Loucy (cell line): ENCODE measurements at regions not wholly inside any gene's neighbourhood (a gene's known extent, or its start where the extent isn't known, plus 50 kb on each side); places are given as distances from the start of the nearest gene placed in this dataset.

ENCODE experiments used
- H2AFZ ChIP-seq: fragments of 200-600 bp; sonication (generic); 2 replicates; pipeline ENCODE4 v1.6.0; 2016; ENCODE audit warnings: antibody characterized with exemption, mild to moderate bottlenecking, low read length, moderate library complexity
- H3F3A ChIP-seq: fragments of 200-600 bp; 2 replicates; pipeline ENCODE4 v1.6.0; 2016; ENCODE audit warnings: antibody characterized with exemption, low read depth, mild to moderate bottlenecking
- H3K27me3 ChIP-seq: fragments of 200-600 bp; sonication (generic); 2 replicates; pipeline ENCODE4 v1.6.1; 2014; ENCODE audit warnings: low read length, mild to moderate bottlenecking; ENCODE audit not compliant: insufficient read depth, poor library complexity, severe bottlenecking
- H3K36me3 ChIP-seq: fragments of 200-600 bp; sonication (generic); 2 replicates; pipeline ENCODE4 v1.6.1; 2016; ENCODE audit warnings: low read length; ENCODE audit not compliant: insufficient read depth
- H3K4me1 ChIP-seq: fragments of 200-600 bp; sonication (generic); 2 replicates; pipeline ENCODE4 v1.5.1; 2014; ENCODE audit warnings: low read length, mild to moderate bottlenecking; ENCODE audit not compliant: insufficient read depth, poor library complexity, severe bottlenecking
- H3K4me2 ChIP-seq: fragments of 200-600 bp; sonication (generic); 2 replicates; pipeline ENCODE4 v1.6.0; 2014; ENCODE audit warnings: antibody characterized with exemption, low read length, low read depth, mild to moderate bottlenecking; ENCODE audit not compliant: poor library complexity, severe bottlenecking
- H3K4me3 ChIP-seq: fragments of 200-600 bp; sonication (generic); 2 replicates; pipeline ENCODE4 v1.5.1; 2014; ENCODE audit warnings: low read length, mild to moderate bottlenecking, mixed read lengths; ENCODE audit not compliant: poor library complexity, severe bottlenecking
- H3K79me2 ChIP-seq: fragments of 200-600 bp; sonication (generic); 2 replicates; pipeline ENCODE4 v1.6.1; 2014; ENCODE audit warnings: low read length; ENCODE audit not compliant: insufficient read depth
- H3K9ac ChIP-seq: fragments of 200-600 bp; sonication (generic); 2 replicates; pipeline ENCODE4 v1.6.0; 2014; ENCODE audit warnings: mild to moderate bottlenecking, low read depth, low read length, moderate library complexity; ENCODE audit not compliant: poor library complexity, severe bottlenecking
- H3K9me2 ChIP-seq: fragments of 200-600 bp; sonication (generic); replicated peaks from 2 replicates; pipeline ENCODE4 v1.6.1; 2016; ENCODE audit warnings: low read depth, low read length, mixed read lengths
- H3K9me3 ChIP-seq: fragments of 200-600 bp; sonication (generic); 2 replicates; pipeline ENCODE4 v1.6.1; 2014; ENCODE audit warnings: mild to moderate bottlenecking, antibody characterized with exemption, low read length, low read depth; ENCODE audit not compliant: insufficient read depth
- H4K20me1 ChIP-seq: fragments of 200-600 bp; sonication (generic); 2 replicates; pipeline ENCODE4 v1.6.0; 2014; ENCODE audit warnings: antibody characterized with exemption, low read length, mild to moderate bottlenecking; ENCODE audit not compliant: insufficient read depth, poor library complexity, severe bottlenecking
- CTCF ChIP-seq: fragments of 200-600 bp; sonication (generic); conservative IDR thresholded peaks from 2 replicates; pipeline ENCODE4 v1.5.1; 2014; ENCODE audit warnings: mild to moderate bottlenecking, antibody characterized with exemption, low read length
- EZH2phosphoT487 ChIP-seq: fragments of 200-600 bp; IDR thresholded peaks from 2 replicates; pipeline ENCODE4 v1.6.1; 2018; ENCODE audit warnings: antibody characterized with exemption, mild to moderate bottlenecking, moderate library complexity, borderline replicate concordance

GRCh38 chr14:86243158-86243557 is 713.2 kb downstream of the FLRT2 start:
- no peaks in the 10 kb centered on the region for H3K9me3 ChIP-seq

GRCh38 chr14:86237733-86238132 is 707.8 kb downstream of the FLRT2 start:
- no peaks in the 10 kb centered on the region for H4K20me1 ChIP-seq
- TF ChIP-seq CTCF = no peak
- no peak for TF ChIP-seq EZH2phosphoT487
- H3K27me3 ChIP-seq = no peaks in the 10 kb centered on the region
- peaks cover 9% of the 10 kb centered on the region for H3K4me1 ChIP-seq
- H3K9me3 ChIP-seq = peaks cover 7% of the 10 kb centered on the region; the same call in 1 of the 2 replicates
- no peak overlapping the region for H2AFZ ChIP-seq
- H3K4me3 ChIP-seq = no peak overlapping the region
- H3K36me3 ChIP-seq = no peaks in the 10 kb centered on the region
- no peaks in the 10 kb centered on the region for H3K9me2 ChIP-seq
- H3K9ac ChIP-seq = no peak overlapping the region
- H3F3A ChIP-seq = no peaks in the 10 kb centered on the region
- H3K79me2 ChIP-seq = no peaks in the 10 kb centered on the region
- no peak overlapping the region for H3K4me2 ChIP-seq

More at GRCh38 chr14:86243158-86243557, 713.2 kb downstream of the FLRT2 start:
- H3K36me3 ChIP-seq = no peaks in the 10 kb centered on the region
- H2AFZ ChIP-seq = no peak overlapping the region
- no peak overlapping the region for H3K4me3 ChIP-seq
- no peaks in the 10 kb centered on the region for H3K27me3 ChIP-seq
- H3K4me1 ChIP-seq = no peaks in the 10 kb centered on the region
- no peak for TF ChIP-seq CTCF
- TF ChIP-seq EZH2phosphoT487 = no peak
- H4K20me1 ChIP-seq = no peaks in the 10 kb centered on the region
- no peak overlapping the region for H3K4me2 ChIP-seq
- H3K79me2 ChIP-seq = no peaks in the 10 kb centered on the region
- no peak overlapping the region for H3K9ac ChIP-seq
- no peaks in the 10 kb centered on the region for H3F3A ChIP-seq
- no peaks in the 10 kb centered on the region for H3K9me2 ChIP-seq

GRCh38 chr14:86221755-86222154 is 691.8 kb downstream of the FLRT2 start:
- TF ChIP-seq CTCF (no peak), EZH2phosphoT487 (no peak)
- no peak overlapping the region for H3K4me2 ChIP-seq

More at GRCh38 chr14:86221755-86222154, 691.8 kb downstream of the FLRT2 start:
- Histone ChIP-seq H2AFZ (no peak overlapping the region), H3K9me2 (no peaks in the 10 kb centered on the region), H3K36me3 (no peaks in the 10 kb centered on the region), H3F3A (no peaks in the 10 kb centered on the region), H3K4me3 (no peak overlapping the region), H3K79me2 (no peaks in the 10 kb centered on the region), H3K9ac (no peak overlapping the region), H3K9me3 (no peaks in the 10 kb centered on the region), H4K20me1 (no peaks in the 10 kb centered on the region), H3K27me3 (no peaks in the 10 kb centered on the region), H3K4me1 (peaks cover 29% of the 10 kb centered on the region)
